ENCODE measurements at regions not wholly inside any gene's neighbourhood (a gene's known extent, or its start where the extent isn't known, plus 50 kb on each side); places are given as distances from the start of the nearest gene placed in this dataset.

GRCh38 chr12:90569685-90570084, 385.3 kb downstream of the CCER1 start:
- TF ChIP-seq CTCF (conservative IDR thresholded peaks at IDR 0.05 in 1 of 2, IDR thresholded peaks at IDR 0.05 in 1 of 2; ENCODE audit: extremely low read depth in 1 of 2, insufficient read depth in 1 of 2, low read depth in 1 of 2, low read length in 2 of 2) (no peak), EZH2 (IDR thresholded peaks at IDR 0.05; ENCODE audit: borderline replicate concordance, low read length) (no peak)
